HG02973 (cell line): ENCODE measurements at regions not wholly inside any gene's neighbourhood (a gene's known extent, or its start where the extent isn't known, plus 50 kb on each side); places are given as distances from the start of the nearest gene placed in this dataset.
"Not testable (repeated sequence)": the region's sequence is repeated elsewhere in the genome, so short reads cannot be mapped to it uniquely, and the experiment has no call there.

Experiments used
- ATAC-seq: cut with Tn5 transposase; IDR thresholded peaks from one replicate; pipeline ENCODE4 v1.9.1; 2021; ENCODE audit warnings: moderate library complexity; ENCODE audit not compliant: unreplicated experiment

GRCh38 chr4:12016729-12017128 is 588.0 kb upstream of the HS3ST1 start:
- ATAC-seq = no peak

GRCh38 chr4:12005471-12005870 is 576.8 kb upstream of the HS3ST1 start:
- no peak for ATAC-seq

GRCh38 chr4:11996581-11996980 is 567.9 kb upstream of the HS3ST1 start:
- not testable (repeated sequence) for ATAC-seq

GRCh38 chr4:11976726-11977263 is 548.1 kb upstream of the HS3ST1 start:
- no peak for ATAC-seq

- no peak for ATAC-seq
These were observed 544.6 kb upstream of the HS3ST1 start for GRCh38 chr4:11973270-11973669.

GRCh38 chr4:11970754-11971153 is 542.1 kb upstream of the HS3ST1 start:
- no peak for ATAC-seq

- ATAC-seq = no peak
These were observed 538.1 kb upstream of the HS3ST1 start for GRCh38 chr4:11966782-11967181.

- ATAC-seq = no peak
These were observed 525.4 kb upstream of the HS3ST1 start for GRCh38 chr4:11954093-11954492.

- no peak for ATAC-seq
These were observed 520.7 kb upstream of the HS3ST1 start for GRCh38 chr4:11949355-11949754.

GRCh38 chr4:11947629-11948028 is 518.9 kb upstream of the HS3ST1 start:
- ATAC-seq = not testable (repeated sequence)

- ATAC-seq = no peak
These were observed 509.2 kb upstream of the HS3ST1 start for GRCh38 chr4:11937941-11938340.

- no peak for ATAC-seq
These were observed 502.6 kb upstream of the HS3ST1 start for GRCh38 chr4:11931266-11931820.

GRCh38 chr4:11929080-11929479 is 500.4 kb upstream of the HS3ST1 start:
- ATAC-seq = no peak

GRCh38 chr4:11919316-11919715 is 490.6 kb upstream of the HS3ST1 start:
- no peak for ATAC-seq

- ATAC-seq = no peak
These were observed 485.7 kb upstream of the HS3ST1 start for GRCh38 chr4:11914406-11914805.

GRCh38 chr4:11912886-11913285 is 484.2 kb upstream of the HS3ST1 start:
- no peak for ATAC-seq

GRCh38 chr4:11910812-11911211 is 482.1 kb upstream of the HS3ST1 start:
- no peak for ATAC-seq

GRCh38 chr4:11908712-11909111 is 480.0 kb upstream of the HS3ST1 start:
- ATAC-seq = no peak

- ATAC-seq = no peak
These were observed 479.5 kb upstream of the HS3ST1 start for GRCh38 chr4:11908205-11908604.

- no peak for ATAC-seq
These were observed 476.4 kb upstream of the HS3ST1 start for GRCh38 chr4:11904846-11905739.

GRCh38 chr4:11904117-11904535 is 475.4 kb upstream of the HS3ST1 start:
- no peak for ATAC-seq

GRCh38 chr4:11901089-11901488 is 472.4 kb upstream of the HS3ST1 start:
- ATAC-seq = no peak
